Tongue (tissue), 1 donor: ENCODE measurements at regions not wholly inside any gene's neighbourhood (a gene's known extent, or its start where the extent isn't known, plus 50 kb on each side); places are given as distances from the start of the nearest gene placed in this dataset.

Experiments used
- DNase-seq: peaks from one replicate; pipeline ENCODE4 v3.0.0-alpha.2; 2015

GRCh38 chr2:64221935-64222334, 77.7 kb upstream of the PELI1 start:
- DNase-seq, result no peak

- peak; percentile 63 for DNase-seq
Observed at GRCh38 chr2:64222351-64222750, 78.1 kb upstream of the PELI1 start.

- DNase-seq, result no peak
Observed at GRCh38 chr2:64223055-64223454, 78.8 kb upstream of the PELI1 start.

GRCh38 chr2:64225491-64225890, 81.3 kb upstream of the PELI1 start:
- DNase-seq, result no peak

GRCh38 chr2:64226611-64227010, 82.4 kb upstream of the PELI1 start:
- DNase-seq, result no peak

GRCh38 chr2:64227603-64228125, 83.4 kb upstream of the PELI1 start:
- DNase-seq, result no peak

GRCh38 chr2:64228126-64228678, 84.0 kb upstream of the PELI1 start:
- DNase-seq, result peak; percentile 95

GRCh38 chr2:64228918-64229317, 84.7 kb upstream of the PELI1 start:
- no peak for DNase-seq

- no peak for DNase-seq
Observed at GRCh38 chr2:64230540-64230939, 86.3 kb upstream of the PELI1 start.

GRCh38 chr2:64232266-64232665, 88.0 kb upstream of the PELI1 start:
- DNase-seq, result no peak

GRCh38 chr2:64233376-64233922, 89.2 kb upstream of the PELI1 start:
- DNase-seq, result no peak

- no peak for DNase-seq
Observed at GRCh38 chr2:64234150-64234549, 89.9 kb upstream of the PELI1 start.

GRCh38 chr2:64234785-64235184, 90.6 kb upstream of the PELI1 start:
- DNase-seq, result no peak

GRCh38 chr2:64237266-64237665, 93.0 kb upstream of the PELI1 start:
- DNase-seq, result no peak

- no peak for DNase-seq
Observed at GRCh38 chr2:64238799-64239198, 94.6 kb upstream of the PELI1 start.

- no peak for DNase-seq
Observed at GRCh38 chr2:64243081-64244036, 99.1 kb upstream of the PELI1 start.

- DNase-seq, result no peak
Observed at GRCh38 chr2:64244037-64244416, 99.8 kb upstream of the PELI1 start.

- no peak for DNase-seq
Observed at GRCh38 chr2:64245631-64246030, 101.4 kb upstream of the PELI1 start.

GRCh38 chr2:64246962-64247361, 102.7 kb upstream of the PELI1 start:
- no peak for DNase-seq

GRCh38 chr2:64249426-64249825, 105.2 kb upstream of the PELI1 start:
- DNase-seq, result no peak

GRCh38 chr2:64250063-64250462, 105.8 kb upstream of the PELI1 start:
- DNase-seq, result no peak

- DNase-seq, result no peak
Observed at GRCh38 chr2:64250751-64251423, 106.7 kb upstream of the PELI1 start.
